ENCODE measurements at regions not wholly inside any gene's neighbourhood (a gene's known extent, or its start where the extent isn't known, plus 50 kb on each side); places are given as distances from the start of the nearest gene placed in this dataset.

DNA sequence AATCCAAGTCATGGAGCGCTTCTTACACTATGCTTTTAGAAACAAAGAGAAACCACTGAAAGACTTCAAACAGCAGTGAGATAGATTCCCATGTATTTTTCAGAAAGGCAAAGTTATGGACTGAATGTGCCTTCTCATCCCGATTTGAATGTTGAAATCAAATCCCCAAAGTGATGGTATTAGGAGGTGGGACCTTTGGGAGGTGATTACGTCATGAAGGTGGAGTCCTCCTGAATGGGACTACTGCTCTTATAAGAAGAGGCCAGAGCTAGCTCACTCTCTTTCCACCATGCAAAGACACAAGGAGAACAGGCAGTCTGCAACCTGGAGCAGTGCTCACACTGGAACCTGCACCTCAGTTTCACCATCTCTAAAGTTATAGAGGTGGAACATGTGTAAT lies 1279.8 kb downstream of the GATA3 start:
- POLR2A ChIA-PET, result no interaction called here
- H3K27ac ChIP-seq, result no peak overlapping the region
- TF ChIP-seq KDM5A (IDR thresholded peaks at IDR 0.05) (no peak), ZNF302 (CRISPR knock-in tag; IDR thresholded peaks at IDR 0.05) (no peak), MYC (IDR thresholded peaks at IDR 0.05; ENCODE audit: borderline replicate concordance, low read length) (no peak), RARB (CRISPR knock-in tag; IDR thresholded peaks at IDR 0.05) (no peak), EHF (CRISPR knock-in tag; IDR thresholded peaks at IDR 0.05) (no peak), CHD4 (IDR thresholded peaks at IDR 0.05; ENCODE audit: borderline replicate concordance) (no peak), POLR2A (IDR thresholded peaks at IDR 0.05; ENCODE audit: low read length) (no peak), ZC3H11A (IDR thresholded peaks at IDR 0.05) (no peak), ZFP36 (IDR thresholded peaks at IDR 0.05; ENCODE audit: borderline replicate concordance, partially characterized antibody) (no peak), HOXA7 (CRISPR knock-in tag; IDR thresholded peaks at IDR 0.05) (no peak)
- TF ChIP-seq, protein P1, sequence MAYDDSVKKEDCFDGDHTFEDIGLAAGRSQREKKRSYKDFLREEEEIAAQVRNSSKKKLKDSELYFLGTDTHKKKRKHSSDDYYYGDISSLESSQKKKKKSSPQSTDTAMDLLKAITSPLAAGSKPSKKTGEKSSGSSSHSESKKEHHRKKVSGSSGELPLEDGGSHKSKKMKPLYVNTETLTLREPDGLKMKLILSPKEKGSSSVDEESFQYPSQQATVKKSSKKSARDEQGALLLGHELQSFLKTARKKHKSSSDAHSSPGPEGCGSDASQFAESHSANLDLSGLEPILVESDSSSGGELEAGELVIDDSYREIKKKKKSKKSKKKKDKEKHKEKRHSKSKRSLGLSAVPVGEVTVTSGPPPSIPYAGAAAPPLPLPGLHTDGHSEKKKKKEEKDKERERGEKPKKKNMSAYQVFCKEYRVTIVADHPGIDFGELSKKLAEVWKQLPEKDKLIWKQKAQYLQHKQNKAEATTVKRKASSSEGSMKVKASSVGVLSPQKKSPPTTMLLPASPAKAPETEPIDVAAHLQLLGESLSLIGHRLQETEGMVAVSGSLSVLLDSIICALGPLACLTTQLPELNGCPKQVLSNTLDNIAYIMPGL (CRISPR knock-in tag; IDR thresholded peaks at IDR 0.05; ENCODE audit: borderline replicate concordance), result no peak
- TF ChIP-seq, protein P2, sequence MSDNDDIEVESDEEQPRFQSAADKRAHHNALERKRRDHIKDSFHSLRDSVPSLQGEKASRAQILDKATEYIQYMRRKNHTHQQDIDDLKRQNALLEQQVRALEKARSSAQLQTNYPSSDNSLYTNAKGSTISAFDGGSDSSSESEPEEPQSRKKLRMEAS (IDR thresholded peaks at IDR 0.05), result no peak
- TF ChIP-seq, protein P3, sequence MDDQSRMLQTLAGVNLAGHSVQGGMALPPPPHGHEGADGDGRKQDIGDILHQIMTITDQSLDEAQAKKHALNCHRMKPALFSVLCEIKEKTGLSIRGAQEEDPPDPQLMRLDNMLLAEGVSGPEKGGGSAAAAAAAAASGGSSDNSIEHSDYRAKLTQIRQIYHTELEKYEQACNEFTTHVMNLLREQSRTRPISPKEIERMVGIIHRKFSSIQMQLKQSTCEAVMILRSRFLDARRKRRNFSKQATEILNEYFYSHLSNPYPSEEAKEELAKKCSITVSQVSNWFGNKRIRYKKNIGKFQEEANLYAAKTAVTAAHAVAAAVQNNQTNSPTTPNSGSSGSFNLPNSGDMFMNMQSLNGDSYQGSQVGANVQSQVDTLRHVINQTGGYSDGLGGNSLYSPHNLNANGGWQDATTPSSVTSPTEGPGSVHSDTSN (IDR thresholded peaks at IDR 0.05), result no peak
- TF ChIP-seq, protein P4, sequence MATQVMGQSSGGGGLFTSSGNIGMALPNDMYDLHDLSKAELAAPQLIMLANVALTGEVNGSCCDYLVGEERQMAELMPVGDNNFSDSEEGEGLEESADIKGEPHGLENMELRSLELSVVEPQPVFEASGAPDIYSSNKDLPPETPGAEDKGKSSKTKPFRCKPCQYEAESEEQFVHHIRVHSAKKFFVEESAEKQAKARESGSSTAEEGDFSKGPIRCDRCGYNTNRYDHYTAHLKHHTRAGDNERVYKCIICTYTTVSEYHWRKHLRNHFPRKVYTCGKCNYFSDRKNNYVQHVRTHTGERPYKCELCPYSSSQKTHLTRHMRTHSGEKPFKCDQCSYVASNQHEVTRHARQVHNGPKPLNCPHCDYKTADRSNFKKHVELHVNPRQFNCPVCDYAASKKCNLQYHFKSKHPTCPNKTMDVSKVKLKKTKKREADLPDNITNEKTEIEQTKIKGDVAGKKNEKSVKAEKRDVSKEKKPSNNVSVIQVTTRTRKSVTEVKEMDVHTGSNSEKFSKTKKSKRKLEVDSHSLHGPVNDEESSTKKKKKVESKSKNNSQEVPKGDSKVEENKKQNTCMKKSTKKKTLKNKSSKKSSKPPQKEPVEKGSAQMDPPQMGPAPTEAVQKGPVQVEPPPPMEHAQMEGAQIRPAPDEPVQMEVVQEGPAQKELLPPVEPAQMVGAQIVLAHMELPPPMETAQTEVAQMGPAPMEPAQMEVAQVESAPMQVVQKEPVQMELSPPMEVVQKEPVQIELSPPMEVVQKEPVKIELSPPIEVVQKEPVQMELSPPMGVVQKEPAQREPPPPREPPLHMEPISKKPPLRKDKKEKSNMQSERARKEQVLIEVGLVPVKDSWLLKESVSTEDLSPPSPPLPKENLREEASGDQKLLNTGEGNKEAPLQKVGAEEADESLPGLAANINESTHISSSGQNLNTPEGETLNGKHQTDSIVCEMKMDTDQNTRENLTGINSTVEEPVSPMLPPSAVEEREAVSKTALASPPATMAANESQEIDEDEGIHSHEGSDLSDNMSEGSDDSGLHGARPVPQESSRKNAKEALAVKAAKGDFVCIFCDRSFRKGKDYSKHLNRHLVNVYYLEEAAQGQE (IDR thresholded peaks at IDR 0.05), result no peak
- WGBS (ENCODE audit: missing lambda C conversion rate), result 20% methylated on average over 3 of the region's 3 CpGs
- H3K4me3 ChIP-seq, result no peak overlapping the region
- CTCF ChIA-PET, result interaction anchor here (0.6 kb wide), 1 partner anchor 30 kb away, joined by 3 read pairs; no protein-coding TSS in a partner anchor
- H3K4me1 ChIP-seq, result no peaks in the 10 kb centered on the region
- ATAC-seq (no peak), DNase-seq (ENCODE audit: low read depth in 1 of 2, low spot score in 1 of 2) (no peak), FAIRE-seq (no peak)
- no peak overlapping the region for H3K4me2 ChIP-seq
- H3K9me3 ChIP-seq, result no peaks in the 10 kb centered on the region

DNA sequence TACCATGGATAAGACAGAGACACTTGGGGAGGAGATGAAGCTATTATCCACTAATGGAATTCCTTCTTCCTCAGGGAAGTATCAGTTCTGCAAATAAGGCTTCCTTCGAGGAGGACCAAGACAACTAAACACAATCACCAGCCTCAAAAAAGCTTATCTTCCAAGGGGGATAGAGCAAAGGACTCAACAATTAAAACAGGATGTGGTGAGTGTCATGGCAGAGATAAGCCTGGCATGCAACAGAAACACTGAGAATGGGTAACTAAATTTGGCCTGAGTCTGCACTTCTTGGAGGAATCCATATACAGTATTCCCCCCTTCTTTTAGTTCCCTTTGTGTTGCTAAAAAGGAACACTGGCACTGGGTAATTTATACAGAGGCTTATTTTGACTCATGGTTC lies 1285.2 kb downstream of the GATA3 start:
- Histone ChIP-seq H3K9me3 (no peaks in the 10 kb centered on the region), H3K27ac (no peak overlapping the region), H3K4me3 (no peak overlapping the region), H3K4me2 (no peak overlapping the region), H3K4me1 (no peaks in the 10 kb centered on the region)
- ChIA-PET CTCF (interaction anchor here (0.6 kb wide), 1 partner anchor 11 kb away, joined by 4 read pairs; no protein-coding TSS in a partner anchor), POLR2A (no interaction called here)
- FAIRE-seq (no peak), DNase-seq (ENCODE audit: low read depth in 1 of 2, low spot score in 1 of 2) (no peak), ATAC-seq (no peak)
- TF ChIP-seq HOXB13 (CRISPR knock-in tag; IDR thresholded peaks at IDR 0.05; ENCODE audit: low read depth) (no peak), MAFK (IDR thresholded peaks at IDR 0.05; ENCODE audit: partially characterized antibody) (no peak), BHLHE40 (IDR thresholded peaks at IDR 0.05; ENCODE audit: low read depth, low read length) (no peak), FOSL2 (IDR thresholded peaks at IDR 0.05) (no peak), FOSL2 (CRISPR knock-in tag; IDR thresholded peaks at IDR 0.05) (no peak)
- TF ChIP-seq, protein P5, sequence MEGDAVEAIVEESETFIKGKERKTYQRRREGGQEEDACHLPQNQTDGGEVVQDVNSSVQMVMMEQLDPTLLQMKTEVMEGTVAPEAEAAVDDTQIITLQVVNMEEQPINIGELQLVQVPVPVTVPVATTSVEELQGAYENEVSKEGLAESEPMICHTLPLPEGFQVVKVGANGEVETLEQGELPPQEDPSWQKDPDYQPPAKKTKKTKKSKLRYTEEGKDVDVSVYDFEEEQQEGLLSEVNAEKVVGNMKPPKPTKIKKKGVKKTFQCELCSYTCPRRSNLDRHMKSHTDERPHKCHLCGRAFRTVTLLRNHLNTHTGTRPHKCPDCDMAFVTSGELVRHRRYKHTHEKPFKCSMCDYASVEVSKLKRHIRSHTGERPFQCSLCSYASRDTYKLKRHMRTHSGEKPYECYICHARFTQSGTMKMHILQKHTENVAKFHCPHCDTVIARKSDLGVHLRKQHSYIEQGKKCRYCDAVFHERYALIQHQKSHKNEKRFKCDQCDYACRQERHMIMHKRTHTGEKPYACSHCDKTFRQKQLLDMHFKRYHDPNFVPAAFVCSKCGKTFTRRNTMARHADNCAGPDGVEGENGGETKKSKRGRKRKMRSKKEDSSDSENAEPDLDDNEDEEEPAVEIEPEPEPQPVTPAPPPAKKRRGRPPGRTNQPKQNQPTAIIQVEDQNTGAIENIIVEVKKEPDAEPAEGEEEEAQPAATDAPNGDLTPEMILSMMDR (IDR thresholded peaks at IDR 0.05), result no peak
- 0% methylated on average over 1 of the region's 1 CpG for WGBS (ENCODE audit: missing lambda C conversion rate)
